IMR-90 (cell line): ENCODE measurements at regions not wholly inside any gene's neighbourhood (a gene's known extent, or its start where the extent isn't known, plus 50 kb on each side); places are given as distances from the start of the nearest gene placed in this dataset.
A peak's percentile ranks its signal among the peaks of the same experiment; 100 is the strongest.

Source experiments
- ATAC-seq: fragments of 200-7000 bp; cut with Tn5 transposase; 2 replicates; pipeline ENCODE4 v1.9.1; 2020; ENCODE audit warnings: low read depth, mild to moderate bottlenecking, moderate library complexity
- BruUV-seq: library from RNA; stranded (reverse); fragments of 400-500 nt; replicated peaks from 2 replicates; lab custom pipeline; 2021; lab: Mats Ljungman, UMichigan
- CTCF ChIA-PET: fragments of 300-600 bp; formaldehyde crosslinking; extraction: SDS; loops from one replicate; lab custom pipeline; 2021; ENCODE audit warnings: antibody characterized with exemption; lab: Yijun Ruan, JAX
- POLR2A ChIA-PET: fragments of 300-600 bp; sonication (Branson Sonifier 250); formaldehyde crosslinking; loops from one replicate; lab custom pipeline; 2022; ENCODE audit warnings: antibody characterized with exemption; ENCODE audit not compliant: unreplicated experiment; lab: Charles Lee
- DNase-seq: peaks from one replicate; pipeline ENCODE4 v3.0.0; 2013
- H2AFZ ChIP-seq: replicated peaks from 2 replicates; pipeline ENCODE3; 2013; ENCODE audit warnings: low read length, mild to moderate bottlenecking; ENCODE audit not compliant: poor library complexity
- H2AK5ac ChIP-seq: 2 replicates; pipeline ENCODE4 v1.6.1; 2013; ENCODE audit warnings: low read depth, low read length, inconsistent platforms
- H2AK9ac ChIP-seq: replicated peaks from 2 replicates; pipeline ENCODE3; 2013; ENCODE audit warnings: mild to moderate bottlenecking, low read depth, low read length, moderate library complexity; ENCODE audit not compliant: poor library complexity
- H2BK120ac ChIP-seq: 2 replicates; pipeline ENCODE4 v1.6.1; 2013; ENCODE audit warnings: low read depth, low read length, inconsistent platforms
- H2BK15ac ChIP-seq: 3 replicates; pipeline ENCODE4 v1.6.1; 2013; ENCODE audit warnings: low read depth, low read length, inconsistent platforms
- H2BK20ac ChIP-seq: 2 replicates; pipeline ENCODE4 v1.6.1; 2013; ENCODE audit warnings: low read depth, mild to moderate bottlenecking, inconsistent platforms, low read length, moderate library complexity
- H2BK5ac ChIP-seq: 2 replicates; pipeline ENCODE4 v1.6.1; 2013; ENCODE audit warnings: mild to moderate bottlenecking, low read depth, low read length, inconsistent platforms; ENCODE audit not compliant: poor library complexity, severe bottlenecking
- H3K14ac ChIP-seq: replicated peaks from 2 replicates; pipeline ENCODE4 v1.6.1; 2013; ENCODE audit warnings: low read depth, low read length, inconsistent platforms
- H3K18ac ChIP-seq: 2 replicates; pipeline ENCODE4 v1.6.1; 2013; ENCODE audit warnings: low read depth, low read length, control low read depth
- H3K23ac ChIP-seq: 2 replicates; pipeline ENCODE4 v1.6.1; 2013; ENCODE audit warnings: low read depth, low read length, inconsistent platforms
- H3K27ac ChIP-seq: 2 replicates; pipeline ENCODE4 v1.5.1; 2013; ENCODE audit warnings: mild to moderate bottlenecking, control low read depth, low read length; ENCODE audit not compliant: insufficient read depth
- H3K27me3 ChIP-seq: 2 replicates; pipeline ENCODE4 v1.6.1; 2013; ENCODE audit warnings: low read length; ENCODE audit not compliant: control insufficient read depth, insufficient read depth
- H3K36me3 ChIP-seq: 2 replicates; pipeline ENCODE4 v1.6.1; 2013; ENCODE audit warnings: low read length, mixed read lengths; ENCODE audit not compliant: control insufficient read depth, insufficient read depth
- H3K4ac ChIP-seq: 2 replicates; pipeline ENCODE4 v1.6.1; 2013; ENCODE audit warnings: low read depth, low read length, inconsistent platforms
- H3K4me1 ChIP-seq: 2 replicates; pipeline ENCODE4 v1.6.1; 2013; ENCODE audit warnings: low read length, mixed read lengths; ENCODE audit not compliant: control insufficient read depth, insufficient read depth
- H3K4me2 ChIP-seq: 2 replicates; pipeline ENCODE4 v1.6.1; 2013; ENCODE audit warnings: low read depth, mild to moderate bottlenecking, control low read depth, low read length, moderate library complexity
- H3K4me3 ChIP-seq: 2 replicates; pipeline ENCODE4 v1.5.1; 2013; ENCODE audit warnings: low read depth, mild to moderate bottlenecking, control low read depth, low read length, moderate library complexity; ENCODE audit not compliant: insufficient read depth
- H3K56ac ChIP-seq: 2 replicates; pipeline ENCODE4 v1.6.1; 2013; ENCODE audit warnings: low read length, inconsistent platforms; ENCODE audit not compliant: insufficient read depth; ENCODE audit errors: extremely low read depth
- H3K79me1 ChIP-seq, 2 experiments: 2 replicates each; pipeline ENCODE4 v1.6.1; 2013; ENCODE audit warnings: low read length in 2 of 2, inconsistent platforms in 1 of 2, low read depth in 1 of 2
- H3K9ac ChIP-seq: 2 replicates; pipeline ENCODE4 v1.6.1; 2013; ENCODE audit warnings: low read depth, low read length, control low read depth
- H3K9me1 ChIP-seq: 2 replicates; pipeline ENCODE4 v1.6.1; 2013; ENCODE audit warnings: low read length, inconsistent platforms; ENCODE audit not compliant: insufficient read depth
- H3K9me3 ChIP-seq: 2 replicates; pipeline ENCODE4 v1.6.1; 2013; ENCODE audit warnings: low read length; ENCODE audit not compliant: control insufficient read depth, insufficient read depth
- H4K20me1 ChIP-seq: 2 replicates; pipeline ENCODE4 v1.6.1; 2013; ENCODE audit warnings: low read length, inconsistent platforms; ENCODE audit not compliant: insufficient read depth
- H4K5ac ChIP-seq: 2 replicates; pipeline ENCODE4 v1.6.1; 2013; ENCODE audit warnings: mild to moderate bottlenecking, low read depth, low read length, control low read depth
- H4K8ac ChIP-seq, 2 experiments: 2 replicates each; pipeline ENCODE4 v1.6.1; 2013; ENCODE audit warnings: low read depth in 2 of 2, low read length in 2 of 2, control low read depth in 1 of 2, inconsistent platforms in 1 of 2
- H4K91ac ChIP-seq: 2 replicates; pipeline ENCODE4 v1.6.1; 2013; ENCODE audit warnings: low read depth, low read length, inconsistent platforms; ENCODE audit not compliant: insufficient read depth
- BHLHE40 ChIP-seq: fragments of 150-350 bp; IDR thresholded peaks from 2 replicates; pipeline ENCODE4 v1.6.1; 2016; ENCODE audit warnings: mild to moderate bottlenecking, low read depth, low read length
- CHD1 ChIP-seq: IDR thresholded peaks from 2 replicates; pipeline ENCODE4 v1.6.1; 2012; ENCODE audit warnings: low read depth, low read length, improper control_type of control experiment
- FOS ChIP-seq: fragments of 150-350 bp; IDR thresholded peaks from 2 replicates; pipeline ENCODE4 v1.6.1; 2016; ENCODE audit warnings: low read depth, low read length
- MAFK ChIP-seq: IDR thresholded peaks from 2 replicates; pipeline ENCODE4 v1.6.1; 2012; ENCODE audit warnings: low read depth, low read length, improper control_type of control experiment
- MAZ ChIP-seq: IDR thresholded peaks from 2 replicates; pipeline ENCODE4 v1.6.1; 2012; ENCODE audit warnings: low read depth, mild to moderate bottlenecking, low read length, improper control_type of control experiment, moderate library complexity, borderline replicate concordance
- MXI1 ChIP-seq: IDR thresholded peaks from 2 replicates; pipeline ENCODE4 v1.6.1; 2012; ENCODE audit warnings: low read depth, mild to moderate bottlenecking, low read length, moderate library complexity, borderline replicate concordance
- NFE2L2 ChIP-seq: fragments of 150-350 bp; IDR thresholded peaks from 2 replicates; pipeline ENCODE4 v1.6.1; 2016; ENCODE audit warnings: low read depth, mild to moderate bottlenecking, low read length
- RAD21 ChIP-seq: IDR thresholded peaks from 2 replicates; pipeline ENCODE4 v1.6.1; 2012; ENCODE audit warnings: low read length, improper control_type of control experiment
- USF2 ChIP-seq: fragments of 150-350 bp; IDR thresholded peaks from 2 replicates; pipeline ENCODE4 v1.6.1; 2017; ENCODE audit warnings: mild to moderate bottlenecking, antibody characterized with exemption, low read length, low read depth
- WGBS, 2 experiments: methylation state at CpG; one replicate each; pipeline versions ENCODE4 v1.1.5 to v1.1.7; 2013; ENCODE audit warnings: missing lambda C conversion rate in 2 of 2; ENCODE audit not compliant: insufficient read length in 1 of 2; ENCODE audit errors: extremely low coverage in 2 of 2; 5-methylcytosine and 5-hydroxymethylcytosine counted together
- dilution Hi-C: fragments of 300-500 bp; cut with HindIII; formaldehyde crosslinking; loops from one replicate; pipeline ENCODE4 v1.14.3; 2018; ENCODE audit warnings: low sequenced_read_pairs; ENCODE audit not compliant: unreplicated experiment
- in situ Hi-C: fragments of 300-500 bp; cut with MboI; formaldehyde crosslinking; loops from 3 replicates; pipeline ENCODE4 v1.14.3; 2019; ENCODE audit warnings: low sequenced_read_pairs, inconsistent platforms, mixed read lengths
- intact Hi-C: fragments of 100-400 bp; cut with micrococcal nuclease; formaldehyde crosslinking; loops from 2 replicates; pipeline ENCODE4 v1.10.0; 2022

GRCh38 chr5:149438281-149438680 lies 59.2 kb upstream of the IL17B start:
- in situ Hi-C loops (loop anchor here (5.0 kb wide), 1 partner anchor 124 kb away; no protein-coding TSS in a partner anchor), intact Hi-C loops (no loop called here), dilution Hi-C loops (no loop called here)
- peaks cover 5 to 7% of the 10 kb centered on the region in 2 experiments; a peak in 3 of 4 replicates for H3K79me1 ChIP-seq
- peaks cover 13% of the 10 kb centered on the region for H3K4me1 ChIP-seq
- no peak overlapping the region for H3K27ac ChIP-seq
- ChIA-PET POLR2A (no interaction called here), CTCF (no interaction called here)
- no peaks in the 10 kb centered on the region for H3K9me3 ChIP-seq
- TF ChIP-seq BHLHE40 (no peak), MAZ (no peak), NFE2L2 (no peak), USF2 (no peak), FOS (no peak), RAD21 (no peak), CHD1 (no peak), MXI1 (no peak), MAFK (no peak)
- H2AFZ ChIP-seq: no peak overlapping the region
- WGBS, 2 experiments: no CpG with 5 or more reads among the region's 5 CpGs
- no peaks in the 10 kb centered on the region for H3K36me3 ChIP-seq
- H2BK5ac ChIP-seq: no peak overlapping the region
- no peak overlapping the region; the same call in 1 of the 2 replicates for H3K18ac ChIP-seq
- H2BK20ac ChIP-seq: no peak overlapping the region
- no peak overlapping the region for H3K9ac ChIP-seq
- H2BK120ac ChIP-seq: no peak overlapping the region
- no peak overlapping the region for H3K4me3 ChIP-seq
- H3K9me1 ChIP-seq: peaks cover 8% of the 10 kb centered on the region
- no peak overlapping the region for H3K23ac ChIP-seq
- no peak overlapping the region for H4K8ac ChIP-seq
- H3K4ac ChIP-seq: peak overlapping the region; percentile 12; the same call in 1 of the 2 replicates
- ATAC-seq (no peak), DNase-seq (no peak)
- H2BK15ac ChIP-seq: no peak overlapping the region
- no TSS peak for BruUV-seq
- H3K56ac ChIP-seq: no peak overlapping the region
- no peak overlapping the region for H3K14ac ChIP-seq
- H4K91ac ChIP-seq: no peak overlapping the region; the same call in 1 of the 2 replicates
- peak overlapping the region; percentile 69 for H2AK9ac ChIP-seq
- H4K5ac ChIP-seq: no peak overlapping the region
- no peak overlapping the region; the same call in 1 of the 2 replicates for H2AK5ac ChIP-seq
- peaks cover 14% of the 10 kb centered on the region for H4K20me1 ChIP-seq
- H3K4me2 ChIP-seq: no peak overlapping the region
- H3K27me3 ChIP-seq: no peaks in the 10 kb centered on the region
